ENCODE measurements at regions not wholly inside any gene's neighbourhood (a gene's known extent, or its start where the extent isn't known, plus 50 kb on each side); places are given as distances from the start of the nearest gene placed in this dataset.

- ChIA-PET CTCF (no interaction called here), POLR2A (no interaction called here)
- Mint-ChIP-seq H3K36me3 (no peaks in the 10 kb centered on the region), H3K4me1 (peaks cover 0 to under 1% (median 0%) of the 10 kb centered on the region in 7 donors), H3K27ac (no peak overlapping the region), H3K9me3 (peaks cover 0 to 1% (median 0%) of the 10 kb centered on the region in 11 donors), H3K27me3 (peaks cover 4 to 23% (median 10%) of the 10 kb centered on the region in 5 donors), H3K4me3 (no peak overlapping the region)
- intact Hi-C loops (cut with micrococcal nuclease), result no loop called here
- DNase-seq (no peak), ATAC-seq (no peak)
- Histone ChIP-seq H3K36me3 (ENCODE audit: control insufficient read depth in 2 of 3, insufficient read depth in 3 of 3, low read length in 3 of 3) (no peaks in the 10 kb centered on the region), H3K9me3 (ENCODE audit: control insufficient read depth in 2 of 3, low read length in 3 of 3) (no peaks in the 10 kb centered on the region), H3K4me3 (ENCODE audit: low read length) (no peak overlapping the region), H3K27ac (ENCODE audit: low read depth, low read length) (no peak overlapping the region), H3K27me3 (ENCODE audit: control insufficient read depth in 2 of 2, insufficient read depth in 2 of 2, low read length in 2 of 2) (no peaks in the 10 kb centered on the region), H3K4me1 (ENCODE audit: control insufficient read depth in 2 of 2, insufficient read depth in 2 of 2, low read length in 2 of 2) (no peaks in the 10 kb centered on the region)
These were observed 76.1 kb upstream of the THBS1 start for GRCh38 chr15:39504808-39505207.

GRCh38 chr15:39506146-39506545 lies 74.7 kb upstream of the THBS1 start:
- ChIA-PET POLR2A (no interaction called here), CTCF (no interaction called here)
- peaks cover 9 to 19% (median 17%) of the 10 kb centered on the region in 5 donors for H3K27me3 Mint-ChIP-seq
- no peaks in the 10 kb centered on the region for H3K36me3 ChIP-seq (ENCODE audit: control insufficient read depth in 2 of 3, insufficient read depth in 3 of 3, low read length in 3 of 3)
- DNase-seq, result no peak
- H3K4me1 ChIP-seq (ENCODE audit: control insufficient read depth in 2 of 2, insufficient read depth in 2 of 2, low read length in 2 of 2), result no peaks in the 10 kb centered on the region
- no peaks in the 10 kb centered on the region for H3K36me3 Mint-ChIP-seq
- H3K27ac Mint-ChIP-seq, result no peak overlapping the region
- peaks cover 0 to 1% (median 0%) of the 10 kb centered on the region in 11 donors for H3K9me3 Mint-ChIP-seq
- H3K27ac ChIP-seq (ENCODE audit: low read depth, low read length), result no peak overlapping the region
- H3K4me3 Mint-ChIP-seq, result no peak overlapping the region
- no peaks in the 10 kb centered on the region for H3K9me3 ChIP-seq (ENCODE audit: control insufficient read depth in 2 of 3, low read length in 3 of 3)
- intact Hi-C loops (cut with micrococcal nuclease), result no loop called here
- ATAC-seq, result no peak
- H3K27me3 ChIP-seq (ENCODE audit: control insufficient read depth in 2 of 2, insufficient read depth in 2 of 2, low read length in 2 of 2), result no peaks in the 10 kb centered on the region
- no peaks in the 10 kb centered on the region for H3K4me1 Mint-ChIP-seq
- no peak overlapping the region for H3K4me3 ChIP-seq (ENCODE audit: low read length)

- no peak overlapping the region for H3K27ac Mint-ChIP-seq
- CTCF ChIA-PET, result no interaction called here
- ATAC-seq (no peak), DNase-seq (no peak)
- Histone ChIP-seq H3K4me3 (ENCODE audit: low read length) (no peak overlapping the region), H3K27ac (ENCODE audit: low read depth, low read length) (no peak overlapping the region), H3K36me3 (ENCODE audit: control insufficient read depth in 2 of 3, insufficient read depth in 3 of 3, low read length in 3 of 3) (no peaks in the 10 kb centered on the region), H3K4me1 (ENCODE audit: control insufficient read depth in 2 of 2, insufficient read depth in 2 of 2, low read length in 2 of 2) (no peaks in the 10 kb centered on the region), H3K27me3 (ENCODE audit: control insufficient read depth in 2 of 2, insufficient read depth in 2 of 2, low read length in 2 of 2) (no peaks in the 10 kb centered on the region), H3K9me3 (ENCODE audit: control insufficient read depth in 2 of 3, low read length in 3 of 3) (no peaks in the 10 kb centered on the region)
- peaks cover 14 to 34% (median 21%) of the 10 kb centered on the region in 5 donors for H3K27me3 Mint-ChIP-seq
- H3K4me3 Mint-ChIP-seq, result no peak overlapping the region
- intact Hi-C loops (cut with micrococcal nuclease), result no loop called here
- POLR2A ChIA-PET, result no interaction called here
- no peaks in the 10 kb centered on the region for H3K36me3 Mint-ChIP-seq
- H3K9me3 Mint-ChIP-seq, result peaks cover 0 to 4% (median 0%) of the 10 kb centered on the region in 11 donors
- H3K4me1 Mint-ChIP-seq, result no peaks in the 10 kb centered on the region
These were observed 72.3 kb upstream of the THBS1 start for GRCh38 chr15:39508536-39508935.

GRCh38 chr15:39510001-39510701 lies 70.7 kb upstream of the THBS1 start:
- Histone ChIP-seq H3K4me1 (ENCODE audit: control insufficient read depth in 2 of 2, insufficient read depth in 2 of 2, low read length in 2 of 2) (no peaks in the 10 kb centered on the region), H3K4me3 (ENCODE audit: low read length) (no peak overlapping the region), H3K27me3 (ENCODE audit: control insufficient read depth in 2 of 2, insufficient read depth in 2 of 2, low read length in 2 of 2) (no peaks in the 10 kb centered on the region), H3K27ac (ENCODE audit: low read depth, low read length) (no peak overlapping the region), H3K36me3 (ENCODE audit: control insufficient read depth in 2 of 3, insufficient read depth in 3 of 3, low read length in 3 of 3) (no peaks in the 10 kb centered on the region), H3K9me3 (ENCODE audit: control insufficient read depth in 2 of 3, low read length in 3 of 3) (no peaks in the 10 kb centered on the region)
- peaks cover 0 to 5% (median 0%) of the 10 kb centered on the region in 5 donors for H3K36me3 Mint-ChIP-seq
- CTCF ChIA-PET, result no interaction called here
- no peak overlapping the region for H3K27ac Mint-ChIP-seq
- ATAC-seq (no peak), DNase-seq (no peak)
- POLR2A ChIA-PET, result no interaction called here
- peaks cover 0 to 17% (median 8%) of the 10 kb centered on the region in 11 donors for H3K9me3 Mint-ChIP-seq
- H3K4me3 Mint-ChIP-seq, result no peak overlapping the region
- H3K4me1 Mint-ChIP-seq, result no peaks in the 10 kb centered on the region
- peaks cover 19 to 46% (median 25%) of the 10 kb centered on the region in 5 donors for H3K27me3 Mint-ChIP-seq
- intact Hi-C loops (cut with micrococcal nuclease), result no loop called here

GRCh38 chr15:39511000-39511915 lies 69.6 kb upstream of the THBS1 start:
- ATAC-seq (no peak), DNase-seq (no peak)
- Mint-ChIP-seq H3K9me3 (peaks cover 0 to 28% (median 13%) of the 10 kb centered on the region in 11 donors), H3K4me1 (no peaks in the 10 kb centered on the region), H3K27me3 (peaks cover 25 to 55% (median 31%) of the 10 kb centered on the region in 5 donors), H3K4me3 (no peak overlapping the region), H3K36me3 (peaks cover 0 to 6% (median 0%) of the 10 kb centered on the region in 5 donors), H3K27ac (no peak overlapping the region)
- Histone ChIP-seq H3K4me1 (ENCODE audit: control insufficient read depth in 2 of 2, insufficient read depth in 2 of 2, low read length in 2 of 2) (no peaks in the 10 kb centered on the region), H3K27ac (ENCODE audit: low read depth, low read length) (no peak overlapping the region), H3K36me3 (ENCODE audit: control insufficient read depth in 2 of 3, insufficient read depth in 3 of 3, low read length in 3 of 3) (no peaks in the 10 kb centered on the region), H3K9me3 (ENCODE audit: control insufficient read depth in 2 of 3, low read length in 3 of 3) (no peaks in the 10 kb centered on the region), H3K4me3 (ENCODE audit: low read length) (no peak overlapping the region), H3K27me3 (ENCODE audit: control insufficient read depth in 2 of 2, insufficient read depth in 2 of 2, low read length in 2 of 2) (no peaks in the 10 kb centered on the region)
- intact Hi-C loops (cut with micrococcal nuclease), result no loop called here
- ChIA-PET POLR2A (interaction anchor here (0.7 kb wide), 1 partner anchor 195 kb away, joined by 3 read pairs; no protein-coding TSS in a partner anchor), CTCF (no interaction called here)

- no peaks in the 10 kb centered on the region for H3K9me3 ChIP-seq (ENCODE audit: control insufficient read depth in 2 of 3, low read length in 3 of 3)
- no peaks in the 10 kb centered on the region for H3K4me1 Mint-ChIP-seq
- no peak for ATAC-seq
- peaks cover 27 to 56% (median 34%) of the 10 kb centered on the region in 5 donors for H3K27me3 Mint-ChIP-seq
- no peak overlapping the region for H3K4me3 ChIP-seq (ENCODE audit: low read length)
- H3K4me3 Mint-ChIP-seq, result no peak overlapping the region
- POLR2A ChIA-PET, result interaction anchor here (0.7 kb wide), 1 partner anchor 196 kb away, joined by 3 read pairs; no protein-coding TSS in a partner anchor
- peaks cover 0 to 6% (median 0%) of the 10 kb centered on the region in 5 donors for H3K36me3 Mint-ChIP-seq
- H3K4me1 ChIP-seq (ENCODE audit: control insufficient read depth in 2 of 2, insufficient read depth in 2 of 2, low read length in 2 of 2), result no peaks in the 10 kb centered on the region
- CTCF ChIA-PET, result no interaction called here
- no peaks in the 10 kb centered on the region for H3K36me3 ChIP-seq (ENCODE audit: control insufficient read depth in 2 of 3, insufficient read depth in 3 of 3, low read length in 3 of 3)
- peaks cover 0 to 35% (median 15%) of the 10 kb centered on the region in 11 donors for H3K9me3 Mint-ChIP-seq
- no peak overlapping the region for H3K27ac Mint-ChIP-seq
- DNase-seq, result no peak
- no peaks in the 10 kb centered on the region for H3K27me3 ChIP-seq (ENCODE audit: control insufficient read depth in 2 of 2, insufficient read depth in 2 of 2, low read length in 2 of 2)
- intact Hi-C loops (cut with micrococcal nuclease), result no loop called here
- H3K27ac ChIP-seq (ENCODE audit: low read depth, low read length), result no peak overlapping the region
These were observed 69.0 kb upstream of the THBS1 start for GRCh38 chr15:39511916-39512260.
